Fibroblast of skin of left biceps (primary cell): ENCODE measurements at regions not wholly inside any gene's neighbourhood (a gene's known extent, or its start where the extent isn't known, plus 50 kb on each side); places are given as distances from the start of the nearest gene placed in this dataset.
"Not testable (repeated sequence)": the region's sequence is repeated elsewhere in the genome, so short reads cannot be mapped to it uniquely, and the experiment has no call there.

ENCODE experiments used
- DNase-seq, 2 experiments: peaks; one replicate each; pipeline ENCODE4 v3.0.0-alpha.2; 2013; ENCODE audit warnings: low read depth in 2 of 2

- DNase-seq, result no peak
Observed at GRCh38 chr15:59833366-59833765, 144.2 kb upstream of the BNIP2 start.

- DNase-seq, result no peak
Observed at GRCh38 chr15:59830873-59831272, 141.8 kb upstream of the BNIP2 start.

GRCh38 chr15:59830098-59830497, 141.0 kb upstream of the BNIP2 start:
- DNase-seq, result no peak

- DNase-seq, result no peak
Observed at GRCh38 chr15:59828861-59829260, 139.7 kb upstream of the BNIP2 start.

- DNase-seq, result no peak
Observed at GRCh38 chr15:59828263-59828662, 139.1 kb upstream of the BNIP2 start.

GRCh38 chr15:59825901-59826300, 136.8 kb upstream of the BNIP2 start:
- DNase-seq, result no peak

GRCh38 chr15:59821286-59821685, 132.2 kb upstream of the BNIP2 start:
- DNase-seq, result no peak

GRCh38 chr15:59819092-59819491, 130.0 kb upstream of the BNIP2 start:
- no peak for DNase-seq

- DNase-seq, result no peak
Observed at GRCh38 chr15:59818336-59818735, 129.2 kb upstream of the BNIP2 start.

GRCh38 chr15:59817834-59818233, 128.7 kb upstream of the BNIP2 start:
- DNase-seq, result no peak

GRCh38 chr15:59817053-59817452, 127.9 kb upstream of the BNIP2 start:
- DNase-seq, result no peak

- DNase-seq, result no peak
Observed at GRCh38 chr15:59814409-59814808, 125.3 kb upstream of the BNIP2 start.

GRCh38 chr15:59812889-59813288, 123.8 kb upstream of the BNIP2 start:
- DNase-seq, result no peak

- DNase-seq, result no peak
Observed at GRCh38 chr15:59812250-59812870, 123.2 kb upstream of the BNIP2 start.

GRCh38 chr15:59803293-59803966, 114.3 kb upstream of the BNIP2 start:
- DNase-seq, result not testable (repeated sequence)

- DNase-seq, result no peak
Observed at GRCh38 chr15:59801649-59802048, 112.5 kb upstream of the BNIP2 start.

- no peak for DNase-seq
Observed at GRCh38 chr15:59798605-59798917, 109.4 kb upstream of the BNIP2 start.

- no peak for DNase-seq
Observed at GRCh38 chr15:59797756-59798604, 108.9 kb upstream of the BNIP2 start.

GRCh38 chr15:59794229-59794886, 105.2 kb upstream of the BNIP2 start:
- no peak for DNase-seq

GRCh38 chr15:59792359-59792758, 103.2 kb upstream of the BNIP2 start:
- no peak for DNase-seq

- DNase-seq, result no peak
Observed at GRCh38 chr15:59791755-59792154, 102.6 kb upstream of the BNIP2 start.

GRCh38 chr15:59791079-59791478, 102.0 kb upstream of the BNIP2 start:
- DNase-seq, result no peak
